Ureter (tissue), 1 donor: ENCODE measurements at regions not wholly inside any gene's neighbourhood (a gene's known extent, or its start where the extent isn't known, plus 50 kb on each side); places are given as distances from the start of the nearest gene placed in this dataset.

ENCODE experiments used
- DNase-seq: peaks from one replicate; pipeline ENCODE4 v3.0.0-alpha.2; 2020; ENCODE audit warnings: low spot score
- donor health status: DM: yes; HTN: yes; CAD: no.

- no peak for DNase-seq
These were observed 479.3 kb upstream of the KLF6 start for GRCh38 chr10:4264209-4264865.

- DNase-seq: no peak
These were observed 478.6 kb upstream of the KLF6 start for GRCh38 chr10:4263601-4263921.

GRCh38 chr10:4262870-4263600 lies 478.0 kb upstream of the KLF6 start:
- DNase-seq: no peak

DNA sequence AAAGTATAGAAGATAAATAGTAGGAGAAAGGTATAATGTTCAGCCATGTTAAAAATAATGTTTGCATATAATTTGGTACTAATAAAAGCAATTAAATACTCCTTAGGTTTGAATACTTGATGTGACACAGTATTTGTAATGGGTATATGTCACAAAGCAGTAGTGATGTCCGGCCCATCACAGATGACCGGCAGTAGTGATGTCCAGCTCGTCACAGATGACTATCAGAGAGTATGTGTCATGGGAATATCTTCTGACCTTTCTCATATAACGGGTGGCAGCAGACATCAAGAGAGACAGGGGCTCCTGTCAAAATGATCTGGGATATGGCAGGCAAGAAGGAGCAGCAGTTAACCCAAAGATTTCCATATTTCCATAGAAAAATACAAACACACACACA lies 477.4 kb upstream of the KLF6 start:
- no peak for DNase-seq

GRCh38 chr10:4260483-4261124 lies 475.6 kb upstream of the KLF6 start:
- no peak for DNase-seq

DNA sequence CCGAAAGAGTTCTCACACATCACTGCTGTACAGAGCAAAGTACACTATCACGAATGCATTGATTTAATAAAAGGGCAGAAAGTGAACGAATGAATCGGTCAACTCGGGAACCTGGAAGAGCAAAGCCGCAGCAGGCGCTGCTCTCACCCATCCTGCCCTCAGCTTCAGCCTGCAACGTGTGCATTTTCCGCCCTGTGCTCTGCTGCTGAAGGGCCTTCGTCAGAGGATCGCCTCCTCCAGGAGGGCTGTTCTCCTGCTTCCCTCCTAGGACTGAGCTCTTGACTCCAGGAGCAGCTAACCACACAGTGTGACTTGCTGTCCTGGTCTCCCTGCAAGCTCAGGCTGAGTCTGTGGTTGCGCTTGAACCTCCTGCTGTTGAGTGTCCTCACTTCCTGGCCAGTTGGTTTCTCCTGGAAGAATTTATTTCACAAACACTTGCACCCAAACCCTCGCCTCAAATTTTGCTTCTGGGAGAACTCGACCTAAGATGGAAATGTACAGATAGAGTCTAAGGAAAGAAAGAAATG lies 473.0 kb upstream of the KLF6 start:
- no peak for DNase-seq

GRCh38 chr10:4256971-4257370 lies 472.0 kb upstream of the KLF6 start:
- DNase-seq: no peak

GRCh38 chr10:4255751-4256150 lies 470.7 kb upstream of the KLF6 start:
- DNase-seq: no peak

GRCh38 chr10:4254101-4254994 lies 469.3 kb upstream of the KLF6 start:
- no peak for DNase-seq

GRCh38 chr10:4252701-4253100 lies 467.7 kb upstream of the KLF6 start:
- no peak for DNase-seq

GRCh38 chr10:4250587-4250887 lies 465.5 kb upstream of the KLF6 start:
- no peak for DNase-seq

DNA sequence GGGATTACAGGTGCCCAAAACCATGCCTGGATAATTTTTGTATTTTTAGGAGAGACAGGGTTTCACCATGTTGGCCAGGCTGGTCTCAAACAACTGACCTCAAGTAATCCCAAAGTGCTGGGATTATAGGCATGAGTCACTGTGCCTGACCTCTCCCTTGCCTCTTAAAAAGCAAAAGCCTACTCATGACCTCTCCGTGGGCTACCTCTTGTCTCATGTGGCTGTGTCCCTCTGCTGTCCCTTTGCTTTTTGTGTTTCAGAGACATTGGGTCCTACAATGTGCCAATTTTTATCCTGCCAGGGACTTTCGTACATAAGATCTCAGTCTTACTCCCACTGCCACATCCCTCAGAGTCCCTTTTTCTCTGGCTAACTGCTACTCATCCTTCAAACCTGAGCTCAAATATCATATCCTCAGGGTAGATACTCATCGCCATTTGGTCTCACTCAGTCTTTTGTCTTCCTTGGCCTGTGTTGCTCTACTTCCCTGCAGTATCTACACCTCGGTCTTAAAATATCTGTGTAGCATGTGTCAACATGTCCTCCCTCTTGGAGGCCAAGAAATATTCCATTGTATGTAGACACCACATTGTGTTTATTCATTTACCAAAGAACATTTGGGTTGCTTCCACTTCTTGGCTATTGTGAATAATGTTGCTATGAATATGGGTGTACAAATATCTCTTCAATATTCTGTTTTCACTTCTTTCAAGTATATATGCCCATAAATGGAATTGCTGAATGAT lies 465.0 kb upstream of the KLF6 start:
- no peak for DNase-seq

DNA sequence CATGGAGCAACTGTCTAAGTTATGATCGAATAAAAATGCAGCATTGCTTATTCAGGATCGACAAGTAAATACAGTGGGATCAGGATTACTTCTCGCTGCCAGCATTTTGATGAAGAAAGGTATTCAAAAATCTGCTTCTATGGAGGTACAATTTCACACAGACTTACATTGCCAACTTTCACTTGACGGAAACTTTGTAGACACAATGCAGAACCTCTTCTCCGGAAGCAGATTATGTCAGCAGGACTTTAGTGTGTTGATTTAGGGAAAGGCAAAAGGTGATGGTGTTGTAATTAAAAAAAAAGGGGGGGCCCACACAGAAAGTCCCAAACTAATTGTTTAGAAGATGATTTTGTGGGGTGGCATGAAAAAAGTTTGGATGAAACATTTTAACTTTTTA lies 462.4 kb upstream of the KLF6 start:
- DNase-seq: no peak

GRCh38 chr10:4246881-4247358 lies 461.9 kb upstream of the KLF6 start:
- no peak for DNase-seq

DNA sequence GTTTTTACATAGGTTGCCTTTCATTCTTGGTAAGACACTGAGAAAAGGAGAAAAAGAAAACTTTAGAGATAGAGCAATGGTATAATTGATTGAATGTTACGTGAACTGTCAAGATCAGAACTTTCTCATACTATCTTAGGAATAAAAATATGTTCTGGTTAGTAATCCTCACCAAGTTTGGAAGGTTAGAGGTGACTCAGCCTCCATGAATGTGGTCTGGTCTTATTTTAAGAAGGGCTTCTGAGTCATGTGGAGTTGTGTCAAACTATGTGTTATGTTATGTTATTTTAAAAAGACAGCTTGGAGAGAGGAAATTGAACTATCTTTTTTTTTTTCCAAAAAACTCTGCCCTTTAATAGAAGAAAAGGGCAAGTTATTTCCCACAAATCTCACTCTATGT lies 458.6 kb upstream of the KLF6 start:
- DNase-seq: no peak

DNA sequence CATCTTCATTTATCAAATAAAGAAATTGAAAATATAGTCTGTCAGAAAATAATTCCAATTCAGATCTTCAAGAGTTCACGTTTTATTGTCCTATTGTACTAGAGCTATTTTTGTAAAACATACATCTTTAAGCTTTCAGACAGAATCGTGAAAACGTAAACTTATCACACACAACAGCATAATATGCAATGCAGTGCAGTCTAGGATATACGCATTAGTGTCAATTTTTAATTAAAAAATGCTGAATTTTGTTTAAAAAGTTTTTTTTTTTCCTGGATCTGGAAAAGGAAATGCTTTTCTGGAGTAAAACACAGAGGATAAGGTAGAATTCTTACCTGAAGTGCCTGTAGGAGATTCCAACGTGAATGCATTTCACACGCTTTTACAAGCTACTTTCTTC lies 458.2 kb upstream of the KLF6 start:
- DNase-seq: no peak

- DNase-seq: no peak
These were observed 457.6 kb upstream of the KLF6 start for GRCh38 chr10:4242561-4243035.

DNA sequence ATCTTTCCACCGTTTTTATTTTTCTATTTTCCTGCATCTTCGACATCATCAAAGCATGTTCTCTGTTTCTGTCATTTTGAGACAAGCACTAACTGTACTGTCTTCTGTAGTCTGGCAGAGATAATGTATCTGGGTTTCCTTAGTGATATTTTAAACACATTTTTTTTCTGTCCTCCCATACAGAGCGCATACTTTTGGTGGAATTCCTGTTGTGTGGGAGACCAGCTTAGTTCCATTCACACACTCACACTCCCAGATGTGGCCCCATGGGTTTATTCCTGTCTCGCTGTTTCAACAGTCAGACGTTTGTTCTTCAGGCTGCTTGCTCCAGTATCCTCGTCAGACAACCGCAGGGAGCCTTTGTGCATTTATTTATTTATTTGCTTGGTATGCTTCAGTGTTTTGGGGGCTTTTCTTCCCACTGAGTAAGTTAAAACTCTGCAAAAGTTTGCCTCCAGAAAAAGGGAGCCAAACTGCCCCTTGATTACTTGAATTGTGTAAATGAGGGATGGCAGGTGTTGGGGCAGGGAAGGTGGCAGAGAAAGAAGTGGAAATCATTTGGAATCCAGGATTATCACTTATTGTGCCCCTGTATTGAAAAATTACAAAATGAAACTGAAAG lies 456.8 kb upstream of the KLF6 start:
- no peak for DNase-seq

DNA sequence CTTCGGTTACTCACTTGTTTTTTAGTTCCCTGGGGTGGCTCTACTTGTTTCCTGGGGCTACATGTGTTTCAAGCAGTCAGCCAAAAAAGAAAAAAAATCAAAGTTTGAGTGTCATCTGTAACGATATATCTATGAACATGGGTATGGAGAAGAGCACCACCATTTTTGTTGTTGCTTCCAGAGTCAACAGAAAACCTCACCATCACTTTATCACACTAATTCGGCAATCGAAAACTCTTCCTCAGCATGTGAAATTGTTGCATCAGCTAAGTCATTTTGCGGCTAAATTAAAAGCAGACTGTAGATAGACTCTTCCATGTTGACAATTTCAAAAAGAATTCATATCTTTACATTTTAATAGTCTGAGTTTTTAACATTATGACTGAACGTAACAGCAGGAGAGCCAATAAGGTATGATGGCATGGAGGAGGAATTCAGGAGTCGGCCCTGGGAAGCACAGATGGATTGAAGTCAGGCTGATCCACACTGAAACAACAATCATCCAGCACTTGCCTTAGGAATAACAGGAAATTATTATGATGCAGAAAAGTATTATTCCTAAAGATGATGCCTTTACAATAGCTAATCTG lies 455.7 kb upstream of the KLF6 start:
- no peak for DNase-seq

GRCh38 chr10:4239186-4239585 lies 454.2 kb upstream of the KLF6 start:
- DNase-seq: no peak
